Upper lobe of left lung (tissue), 6 donors: ENCODE measurements at regions not wholly inside any gene's neighbourhood (a gene's known extent, or its start where the extent isn't known, plus 50 kb on each side); places are given as distances from the start of the nearest gene placed in this dataset.
A peak's percentile ranks its signal among the peaks of the same experiment; 100 is the strongest.

Source experiments
- ATAC-seq, 2 donors: fragments of 200-7000 bp; cut with Tn5 transposase; one replicate each; pipeline ENCODE4 v1.9.1; 2022; ENCODE audit warnings: mild to moderate bottlenecking in 2 of 2, moderate library complexity in 2 of 2; ENCODE audit not compliant: low FRiP score in 2 of 2
- DNase-seq, 2 donors: peaks; one replicate each; pipeline ENCODE4 v3.0.0-alpha.2; 2019 to 2020
- H3K27ac ChIP-seq, 4 donors: fragments of 200-600 bp; sonication (generic); one replicate each; pipeline ENCODE4 v1.5.1; 2016 to 2019
- H3K27me3 ChIP-seq, 4 donors: fragments of 200-600 bp; sonication (generic); one replicate each; pipeline ENCODE4 v1.5.1; 2017 to 2019
- H3K36me3 ChIP-seq, 4 donors: fragments of 200-600 bp; sonication (generic); one replicate each; pipeline ENCODE4 v1.5.1; 2016 to 2019
- H3K4me1 ChIP-seq, 4 donors: fragments of 200-600 bp; sonication (generic); one replicate each; pipeline ENCODE4 v1.5.1; 2018 to 2019
- H3K4me3 ChIP-seq, 4 donors: fragments of 200-600 bp; sonication (generic); one replicate each; pipeline ENCODE4 v1.5.1; 2017 to 2019; ENCODE audit warnings: mild to moderate bottlenecking in 2 of 4, moderate library complexity in 1 of 4
- H3K9me3 ChIP-seq, 4 donors: fragments of 200-600 bp; sonication (generic); one replicate each; pipeline ENCODE4 v1.5.1; 2018 to 2019
- CTCF ChIP-seq, 6 experiments: fragments of 450-650 bp in 4 of 6; fragments of 200-600 bp in 2 of 6; sonication (generic) in 2 of 6; IDR thresholded peaks; one replicate each; pipeline ENCODE4 v1.5.1; 2016 to 2019; ENCODE audit warnings: antibody characterized with exemption in 6 of 6
- EP300 ChIP-seq, 4 donors: sonication (generic); formaldehyde crosslinking; IDR thresholded peaks; one replicate each; pipeline ENCODE4 v1.5.1; 2017; ENCODE audit warnings: antibody characterized with exemption in 4 of 4, control low read depth in 2 of 4
- POLR2A ChIP-seq, 4 donors: fragments of 450-650 bp; IDR thresholded peaks; one replicate each; pipeline ENCODE4 v1.5.1; 2016 to 2017; ENCODE audit warnings: antibody characterized with exemption in 4 of 4, mild to moderate bottlenecking in 2 of 4
- POLR2AphosphoS5 ChIP-seq, 2 donors: sonication (generic); formaldehyde crosslinking; IDR thresholded peaks; one replicate each; pipeline ENCODE4 v1.5.1; 2017; ENCODE audit warnings: antibody characterized with exemption in 2 of 2
- WGBS, 2 donors: methylation state at CpG; one replicate each; pipeline ENCODE4 v1.1.5; 2017 to 2018; 5-methylcytosine and 5-hydroxymethylcytosine counted together
- donor health status: DM: no; HTN: no; CAD: no; lungs with moderate emphysema.
- donor health status: DM: no; HTN: yes; CAD: no; lungs with severe emphysema.

- WGBS, 2 donors, result 73 to 86% methylated on average over 6 of the region's 6 CpGs
- DNase-seq (no peak), ATAC-seq (peak in 1 of 2 donors; percentile 6)
- no peaks in the 10 kb centered on the region for H3K4me1 ChIP-seq
- no peaks in the 10 kb centered on the region for H3K36me3 ChIP-seq
- H3K4me3 ChIP-seq, result peak overlapping the region in 1 of 4 donors; percentile 15
- no peaks in the 10 kb centered on the region for H3K27me3 ChIP-seq
- H3K9me3 ChIP-seq, result no peaks in the 10 kb centered on the region
- no peak overlapping the region for H3K27ac ChIP-seq
- TF ChIP-seq EP300 (IDR thresholded peaks at IDR 0.05), result no peak
- TF ChIP-seq POLR2AphosphoS5 (IDR thresholded peaks at IDR 0.05), result no peak
- no peak for TF ChIP-seq CTCF (IDR thresholded peaks at IDR 0.05)
- TF ChIP-seq POLR2A (IDR thresholded peaks at IDR 0.05), result no peak
These were observed 82.8 kb downstream of the GATA3 start for GRCh38 chr10:8137272-8137681.

GRCh38 chr10:8137726-8138125, 83.2 kb downstream of the GATA3 start:
- peak overlapping the region in 1 of 4 donors; percentile 15 for H3K4me3 ChIP-seq
- peak in 1 of 2 donors; percentile 46 for ATAC-seq

GRCh38 chr10:8138471-8138870, 84.0 kb downstream of the GATA3 start:
- no peak for ATAC-seq
- no peaks in the 10 kb centered on the region for H3K36me3 ChIP-seq
- no peak overlapping the region for H3K27ac ChIP-seq
- WGBS, 2 donors, result 95 to 99% methylated on average over 3 of the region's 3 CpGs
- H3K4me1 ChIP-seq, result no peaks in the 10 kb centered on the region
- no peak for DNase-seq
- no peaks in the 10 kb centered on the region for H3K27me3 ChIP-seq
- H3K9me3 ChIP-seq, result no peaks in the 10 kb centered on the region
- TF ChIP-seq POLR2AphosphoS5 (IDR thresholded peaks at IDR 0.05) (no peak), POLR2A (IDR thresholded peaks at IDR 0.05) (no peak), CTCF (IDR thresholded peaks at IDR 0.05) (no peak), EP300 (IDR thresholded peaks at IDR 0.05) (no peak)
- H3K4me3 ChIP-seq, result no peak overlapping the region

More at GRCh38 chr10:8137726-8138125, 83.2 kb downstream of the GATA3 start:
- H3K9me3 ChIP-seq, result no peaks in the 10 kb centered on the region
- no peaks in the 10 kb centered on the region for H3K4me1 ChIP-seq
- 66 to 80% methylated on average over 6 of the region's 6 CpGs for WGBS, 2 donors
- DNase-seq, result no peak
- no peaks in the 10 kb centered on the region for H3K36me3 ChIP-seq
- TF ChIP-seq POLR2A (IDR thresholded peaks at IDR 0.05) (no peak), EP300 (IDR thresholded peaks at IDR 0.05) (no peak), POLR2AphosphoS5 (IDR thresholded peaks at IDR 0.05) (no peak), CTCF (IDR thresholded peaks at IDR 0.05) (no peak)
- H3K27me3 ChIP-seq, result no peaks in the 10 kb centered on the region
- no peak overlapping the region for H3K27ac ChIP-seq

GRCh38 chr10:8144496-8144895, 90.0 kb downstream of the GATA3 start:
- Histone ChIP-seq H3K36me3 (no peaks in the 10 kb centered on the region), H3K27me3 (no peaks in the 10 kb centered on the region), H3K27ac (no peak overlapping the region), H3K4me3 (no peak overlapping the region), H3K9me3 (no peaks in the 10 kb centered on the region), H3K4me1 (no peaks in the 10 kb centered on the region)
- DNase-seq (no peak), ATAC-seq (no peak)
- TF ChIP-seq EP300 (IDR thresholded peaks at IDR 0.05), result no peak
- TF ChIP-seq POLR2AphosphoS5 (IDR thresholded peaks at IDR 0.05), result no peak
- no peak for TF ChIP-seq CTCF (IDR thresholded peaks at IDR 0.05)
- TF ChIP-seq POLR2A (IDR thresholded peaks at IDR 0.05), result no peak
- 79 to 81% methylated on average over 4 of the region's 4 CpGs for WGBS, 2 donors

GRCh38 chr10:8146650-8147049, 92.2 kb downstream of the GATA3 start:
- Histone ChIP-seq H3K36me3 (no peaks in the 10 kb centered on the region), H3K4me3 (no peak overlapping the region), H3K9me3 (no peaks in the 10 kb centered on the region), H3K27ac (no peak overlapping the region), H3K4me1 (no peaks in the 10 kb centered on the region), H3K27me3 (no peaks in the 10 kb centered on the region)
- no peak for ATAC-seq
- no peak for DNase-seq
- TF ChIP-seq POLR2A (IDR thresholded peaks at IDR 0.05), result no peak
- no peak for TF ChIP-seq CTCF (IDR thresholded peaks at IDR 0.05)
- TF ChIP-seq POLR2AphosphoS5 (IDR thresholded peaks at IDR 0.05), result no peak
- TF ChIP-seq EP300 (IDR thresholded peaks at IDR 0.05), result no peak
- 65 to 71% methylated on average over 9 of the region's 9 CpGs for WGBS, 2 donors
